ENCODE measurements at regions not wholly inside any gene's neighbourhood (a gene's known extent, or its start where the extent isn't known, plus 50 kb on each side); places are given as distances from the start of the nearest gene placed in this dataset.

DNA sequence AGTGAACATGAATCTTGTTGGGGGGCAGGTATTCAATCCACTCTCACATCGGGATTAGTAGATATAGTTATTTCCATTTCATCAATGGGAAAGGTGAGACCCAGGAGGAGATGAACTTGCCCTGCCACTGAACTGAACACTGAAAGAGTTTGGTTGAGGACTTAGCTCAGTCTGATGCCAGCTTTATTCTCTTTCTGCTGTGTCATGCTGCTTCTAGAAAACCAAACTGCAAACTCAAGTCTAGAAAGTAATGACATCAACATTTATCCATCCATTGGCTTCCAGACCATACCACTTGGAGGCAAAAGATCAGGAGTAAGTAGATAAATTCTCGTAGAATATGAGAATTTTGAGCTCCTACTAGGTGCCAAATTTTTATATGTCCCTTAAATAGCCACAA is 288.0 kb upstream of the CTNNB1 start:
- no peak for TF ChIP-seq POLR2AphosphoS5 (IDR thresholded peaks at IDR 0.05)
- TF ChIP-seq, protein P1, sequence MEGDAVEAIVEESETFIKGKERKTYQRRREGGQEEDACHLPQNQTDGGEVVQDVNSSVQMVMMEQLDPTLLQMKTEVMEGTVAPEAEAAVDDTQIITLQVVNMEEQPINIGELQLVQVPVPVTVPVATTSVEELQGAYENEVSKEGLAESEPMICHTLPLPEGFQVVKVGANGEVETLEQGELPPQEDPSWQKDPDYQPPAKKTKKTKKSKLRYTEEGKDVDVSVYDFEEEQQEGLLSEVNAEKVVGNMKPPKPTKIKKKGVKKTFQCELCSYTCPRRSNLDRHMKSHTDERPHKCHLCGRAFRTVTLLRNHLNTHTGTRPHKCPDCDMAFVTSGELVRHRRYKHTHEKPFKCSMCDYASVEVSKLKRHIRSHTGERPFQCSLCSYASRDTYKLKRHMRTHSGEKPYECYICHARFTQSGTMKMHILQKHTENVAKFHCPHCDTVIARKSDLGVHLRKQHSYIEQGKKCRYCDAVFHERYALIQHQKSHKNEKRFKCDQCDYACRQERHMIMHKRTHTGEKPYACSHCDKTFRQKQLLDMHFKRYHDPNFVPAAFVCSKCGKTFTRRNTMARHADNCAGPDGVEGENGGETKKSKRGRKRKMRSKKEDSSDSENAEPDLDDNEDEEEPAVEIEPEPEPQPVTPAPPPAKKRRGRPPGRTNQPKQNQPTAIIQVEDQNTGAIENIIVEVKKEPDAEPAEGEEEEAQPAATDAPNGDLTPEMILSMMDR (IDR thresholded peaks at IDR 0.05), result no peak

All from breast epithelium (tissue), 3 donors.